NCI-H510A treated with DMSO at 0.1 percent for 48 hours (cell line): ENCODE measurements at regions not wholly inside any gene's neighbourhood (a gene's known extent, or its start where the extent isn't known, plus 50 kb on each side); places are given as distances from the start of the nearest gene placed in this dataset.

ENCODE experiments used
- DNase-seq: peaks from one replicate; lab custom pipeline; 2025; lab: John Stamatoyannopoulos, UW

- DNase-seq, result no peak
Measured at GRCh38 chr13:79084802-79085424, 321.1 kb downstream of the RBM26 start.

DNA sequence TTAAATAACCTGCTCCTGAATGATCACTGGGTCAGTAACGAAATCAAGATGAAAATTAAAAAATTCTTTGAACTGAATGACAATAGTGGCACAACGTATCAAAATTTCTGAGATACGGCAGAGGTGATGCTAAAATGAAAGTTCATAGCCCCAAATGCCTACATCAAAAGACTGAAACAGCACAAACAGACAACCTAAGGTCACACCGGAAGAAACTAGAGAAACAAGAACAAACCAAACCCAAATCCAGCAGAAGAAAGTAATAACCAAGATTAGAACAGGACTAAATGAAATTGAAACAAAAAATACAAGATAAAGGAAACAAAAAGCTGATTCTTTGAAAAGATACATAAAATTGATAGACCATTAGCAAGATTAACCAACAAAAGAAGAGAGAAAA lies 324.1 kb downstream of the RBM26 start:
- DNase-seq, result no peak

DNA sequence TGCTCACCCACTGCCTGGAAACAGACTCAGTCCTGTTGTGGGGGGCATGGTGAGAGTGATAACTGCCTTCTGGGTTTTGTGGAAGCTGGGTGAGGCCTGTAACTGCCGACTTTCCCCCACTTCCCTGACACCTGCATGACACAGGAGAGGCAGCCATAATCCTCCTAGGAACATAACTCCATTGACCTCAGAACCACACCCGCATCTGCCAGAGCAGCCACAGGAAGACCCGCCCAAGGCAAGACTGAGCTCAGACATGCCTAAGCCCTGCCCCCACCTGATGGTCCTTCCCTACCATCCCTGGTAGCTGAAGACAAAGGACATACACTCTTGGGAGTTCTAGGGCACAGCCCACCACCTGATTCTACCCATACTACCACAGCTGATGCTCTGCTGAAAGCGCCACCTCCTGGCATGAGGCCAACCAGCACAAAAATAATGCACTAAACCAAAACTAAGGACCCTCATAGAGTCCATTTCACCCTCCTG lies 326.7 kb downstream of the RBM26 start:
- DNase-seq, result no peak

DNA sequence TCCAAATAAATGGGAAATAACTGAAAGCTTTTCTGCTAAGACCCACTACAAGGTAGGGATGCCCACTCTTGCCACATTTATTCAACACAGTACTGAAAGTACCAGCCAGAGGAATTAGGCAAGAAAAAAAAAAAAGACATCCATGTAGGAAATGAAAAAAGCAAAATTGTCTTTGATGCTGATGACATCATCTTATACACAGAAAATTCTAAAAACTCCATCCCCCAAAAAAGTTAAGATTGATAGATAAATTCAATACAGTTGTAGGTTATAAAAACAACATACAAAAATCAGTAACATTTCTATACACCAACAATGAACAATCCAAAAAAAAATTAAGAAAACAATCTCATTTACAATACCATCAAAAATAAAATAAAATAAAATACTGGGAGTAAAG lies 330.4 kb downstream of the RBM26 start:
- DNase-seq, result no peak

DNA sequence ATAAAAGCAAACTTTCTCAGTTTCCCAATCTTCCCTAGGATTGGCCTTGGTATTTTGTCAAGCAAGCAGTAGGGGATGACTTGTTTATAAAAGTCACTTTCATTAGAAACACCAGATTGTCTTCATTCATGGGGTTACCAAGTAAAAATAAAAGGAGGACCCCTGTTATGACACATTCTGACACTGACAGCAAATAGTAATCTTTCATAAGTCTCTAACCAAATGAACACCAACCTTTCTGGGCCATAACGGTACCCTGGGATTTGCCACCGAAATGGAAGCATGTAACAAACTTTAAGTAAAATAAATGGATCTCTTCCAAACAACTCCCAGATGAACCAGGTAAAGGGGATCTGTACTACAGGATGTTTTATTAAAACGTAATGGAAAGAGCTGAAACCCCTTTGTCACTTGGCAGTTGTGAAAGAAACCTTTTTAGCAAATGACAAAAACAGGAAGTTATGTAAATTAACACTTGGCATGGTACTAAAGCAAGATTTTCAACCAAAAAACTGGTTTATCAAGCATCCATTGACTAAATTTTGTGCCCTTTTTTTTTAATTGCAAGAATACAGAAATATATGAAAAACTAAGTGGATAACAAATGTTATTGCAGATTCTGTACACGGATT lies 335.6 kb downstream of the RBM26 start:
- DNase-seq, result no peak

DNA sequence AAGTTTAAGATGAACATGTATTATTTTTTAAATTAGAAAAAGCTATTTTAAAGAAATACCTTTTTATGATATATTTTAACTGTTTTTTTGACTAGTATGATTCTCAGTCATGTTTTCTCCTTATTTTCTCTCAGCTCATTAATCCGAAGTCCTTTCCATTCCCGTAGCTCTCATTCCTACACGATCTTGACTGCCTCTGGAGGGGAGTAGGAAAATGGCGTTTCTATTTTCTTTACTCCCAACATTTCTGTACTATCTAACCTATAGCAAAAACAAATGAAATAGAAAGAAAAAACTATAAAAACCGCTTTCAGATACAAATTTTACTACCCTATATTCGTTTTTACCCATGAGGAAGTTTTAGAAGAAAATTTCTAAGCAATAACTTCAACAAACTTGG lies 343.8 kb downstream of the RBM26 start:
- DNase-seq, result no peak

- DNase-seq, result no peak
Measured at GRCh38 chr13:79060216-79060615, 345.8 kb downstream of the RBM26 start.

- DNase-seq, result no peak
Measured at GRCh38 chr13:79056706-79057105, 349.3 kb downstream of the RBM26 start.

DNA sequence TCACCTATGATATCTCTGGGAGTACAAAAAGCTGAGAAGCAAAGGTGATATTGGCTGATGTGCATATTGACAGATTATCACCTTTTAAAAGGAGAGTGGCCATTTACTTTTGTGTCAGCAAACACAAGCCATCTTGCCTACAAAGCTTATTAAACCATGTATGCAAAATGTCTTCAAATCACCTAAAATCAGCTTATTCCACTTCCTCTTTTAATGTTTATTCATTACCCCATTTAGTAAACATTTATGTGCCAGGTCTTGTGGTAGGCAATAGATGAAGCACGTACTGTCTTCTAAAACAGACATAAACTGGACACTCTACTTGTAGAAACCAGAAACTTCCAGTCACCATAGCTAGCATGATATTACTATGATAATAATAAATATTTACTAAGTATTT lies 354.6 kb downstream of the RBM26 start:
- DNase-seq, result no peak

DNA sequence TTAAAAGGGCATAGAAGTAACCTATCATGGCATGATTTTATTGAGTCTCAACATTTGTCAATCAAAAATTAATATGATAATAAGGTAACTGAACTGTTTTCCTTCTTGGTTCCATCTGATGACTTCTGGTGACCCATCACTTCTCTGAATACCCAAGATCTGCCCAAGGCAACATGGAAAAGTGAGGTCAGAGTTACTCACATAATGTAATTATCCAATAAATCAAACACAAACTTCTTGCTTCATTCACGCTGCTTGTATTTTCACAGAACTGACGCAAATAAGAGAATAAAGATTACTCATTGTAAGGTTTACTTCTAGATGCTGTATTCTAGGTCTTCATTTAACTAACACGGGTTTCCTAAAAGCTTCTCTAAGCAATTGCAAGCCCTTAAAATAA lies 361.6 kb downstream of the RBM26 start:
- no peak for DNase-seq

DNA sequence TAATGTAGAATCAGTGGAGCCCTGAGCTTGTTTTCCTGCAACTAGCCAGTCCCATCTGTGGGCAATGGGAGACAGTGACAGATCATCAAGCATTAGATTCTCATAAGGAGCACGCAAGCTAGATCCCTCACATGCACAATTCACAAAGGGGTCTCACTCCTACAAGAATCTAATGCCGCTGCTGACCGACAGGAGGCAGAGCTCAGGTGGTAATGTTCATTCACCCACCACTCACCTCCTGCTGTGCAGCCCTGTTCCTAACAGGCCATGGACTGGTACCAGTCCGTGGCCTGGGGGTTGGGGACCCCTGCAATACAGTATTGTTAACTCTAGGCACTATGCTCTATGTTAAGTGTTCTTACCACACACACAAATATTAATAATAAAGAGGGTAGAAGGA lies 362.8 kb downstream of the RBM26 start:
- no peak for DNase-seq

GRCh38 chr13:79037197-79037596 lies 368.9 kb downstream of the RBM26 start:
- DNase-seq, result no peak

GRCh38 chr13:79034341-79034740 lies 371.7 kb downstream of the RBM26 start:
- no peak for DNase-seq

- DNase-seq, result no peak
Measured at GRCh38 chr13:79030513-79030912, 371.6 kb upstream of the OBI1 start.

DNA sequence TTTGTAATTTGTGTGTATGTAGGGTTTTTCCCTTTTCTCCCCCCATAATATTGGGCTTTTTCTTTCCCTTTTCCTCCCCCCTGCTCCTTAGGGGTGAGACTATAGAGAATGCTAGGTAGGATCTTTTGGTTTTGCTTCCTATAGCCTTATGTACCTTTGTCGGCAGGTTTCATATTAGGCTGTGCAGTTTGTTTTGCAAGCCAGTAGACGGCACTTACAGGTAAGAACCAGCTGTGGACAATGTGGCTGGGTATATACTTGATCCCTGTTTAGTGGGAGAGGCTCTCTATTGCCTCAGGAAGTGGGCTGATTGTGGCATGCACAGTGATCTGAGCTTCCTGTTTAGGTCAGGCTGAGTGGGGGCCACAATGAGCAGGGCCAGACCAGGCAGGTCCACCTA lies 359.2 kb upstream of the OBI1 start:
- no peak for DNase-seq

DNA sequence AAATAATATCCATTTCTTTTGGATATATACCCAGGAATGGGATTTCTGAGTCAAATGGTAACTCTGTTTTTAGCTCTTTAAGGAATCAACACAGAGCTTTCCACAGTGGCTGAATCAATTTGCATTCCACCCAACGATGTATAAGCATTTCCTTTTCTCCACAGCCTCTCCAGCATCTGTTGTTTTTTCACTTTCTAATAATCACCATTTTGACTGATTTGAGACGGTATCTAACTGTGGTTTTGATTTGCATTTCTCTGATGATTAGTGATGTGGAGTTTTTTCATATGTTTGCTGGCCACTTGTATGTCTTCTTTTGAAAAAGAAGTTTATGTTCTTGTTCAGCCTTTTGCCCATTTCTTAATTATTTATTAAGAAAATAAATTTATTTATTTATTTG lies 352.2 kb upstream of the OBI1 start:
- DNase-seq, result no peak

- DNase-seq, result no peak
Measured at GRCh38 chr13:79003989-79004898, 345.3 kb upstream of the OBI1 start.

DNA sequence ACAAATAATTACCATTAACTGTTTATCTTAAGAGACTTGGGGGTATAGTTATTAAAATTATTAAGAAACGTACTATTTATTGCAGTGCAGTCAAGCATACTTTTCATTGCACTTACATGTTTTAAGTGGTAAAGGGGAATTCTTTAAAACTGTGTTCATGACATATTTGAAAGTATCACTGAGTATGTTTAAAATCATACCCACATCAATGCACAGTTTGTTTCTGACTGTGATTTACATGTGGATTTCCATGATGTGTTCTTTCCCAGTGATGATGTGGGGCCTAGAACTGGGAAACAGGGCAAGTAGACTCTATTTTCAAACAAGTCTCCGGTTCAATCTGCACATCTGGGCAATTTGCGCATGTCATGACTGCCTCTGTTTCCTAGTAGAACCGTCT lies 340.5 kb upstream of the OBI1 start:
- DNase-seq, result no peak

DNA sequence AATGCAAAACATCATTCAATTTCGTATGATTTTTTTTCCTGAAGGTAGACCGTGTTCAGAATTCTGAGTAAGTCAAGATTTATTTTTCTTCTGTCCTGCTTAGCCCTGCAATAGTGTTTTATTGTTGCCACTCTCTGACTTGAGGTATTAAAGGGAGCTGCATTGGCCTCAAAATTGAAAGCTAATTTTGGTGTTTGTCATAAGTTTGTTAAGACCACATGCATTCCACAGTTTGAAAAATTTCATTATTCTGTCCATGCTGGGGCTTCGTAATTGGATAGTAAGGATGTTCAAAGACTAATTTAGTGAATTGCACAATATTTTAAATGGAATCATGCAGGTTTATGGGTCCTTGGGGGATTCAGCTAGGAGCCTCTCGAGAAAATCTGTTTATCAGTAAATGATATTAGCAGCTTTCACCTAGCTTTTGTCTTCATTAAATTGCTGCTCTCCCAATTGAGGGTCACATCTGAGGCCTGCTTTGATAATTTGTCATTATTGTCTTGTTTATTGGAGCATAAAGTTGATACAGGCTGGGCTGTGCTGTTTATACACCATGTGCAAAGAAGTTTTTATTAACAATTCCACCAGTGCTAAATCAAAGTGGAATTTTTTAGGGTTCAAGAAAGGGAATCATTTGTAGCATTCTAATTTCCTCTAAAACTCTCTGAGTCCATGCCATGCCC lies 339.8 kb upstream of the OBI1 start:
- no peak for DNase-seq

DNA sequence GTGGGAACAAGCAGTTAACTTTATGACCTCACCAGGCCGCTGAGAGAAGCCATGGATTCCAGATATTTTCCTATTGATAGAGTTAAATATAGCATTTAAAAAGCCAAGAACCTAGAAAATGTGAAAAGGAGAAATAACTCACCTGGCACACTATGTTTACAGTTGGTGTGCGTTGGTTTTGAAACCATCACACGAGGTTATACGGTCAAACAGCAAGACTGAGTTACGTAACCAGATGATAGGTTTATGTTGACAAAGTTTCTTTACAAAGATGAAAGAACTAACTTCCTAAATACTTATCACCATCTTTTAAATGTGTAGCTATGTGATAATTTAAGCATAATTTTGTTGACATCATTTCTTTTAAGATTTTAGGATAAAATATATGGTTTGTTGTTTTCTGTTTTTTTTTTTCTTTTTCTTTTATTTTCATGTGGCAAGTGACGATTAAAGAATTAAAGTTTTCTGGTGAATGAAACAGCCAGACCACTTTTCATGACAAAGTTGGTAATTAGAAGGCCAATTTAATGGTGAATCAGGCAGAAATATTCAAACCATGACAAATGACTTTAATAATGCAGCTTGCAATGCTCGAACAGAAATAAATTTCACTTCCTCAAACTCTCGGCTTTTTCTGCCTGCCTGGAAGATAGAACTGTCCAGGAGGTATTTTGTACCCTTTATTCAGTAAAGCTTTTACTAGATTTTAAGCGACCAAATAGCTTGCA lies 339.1 kb upstream of the OBI1 start:
- DNase-seq, result no peak

- no peak for DNase-seq
Measured at GRCh38 chr13:78993792-78994191, 334.8 kb upstream of the OBI1 start.

GRCh38 chr13:78981913-78982312 lies 323.0 kb upstream of the OBI1 start:
- DNase-seq, result no peak
